ENCODE measurements at regions not wholly inside any gene's neighbourhood (a gene's known extent, or its start where the extent isn't known, plus 50 kb on each side); places are given as distances from the start of the nearest gene placed in this dataset.

DNA sequence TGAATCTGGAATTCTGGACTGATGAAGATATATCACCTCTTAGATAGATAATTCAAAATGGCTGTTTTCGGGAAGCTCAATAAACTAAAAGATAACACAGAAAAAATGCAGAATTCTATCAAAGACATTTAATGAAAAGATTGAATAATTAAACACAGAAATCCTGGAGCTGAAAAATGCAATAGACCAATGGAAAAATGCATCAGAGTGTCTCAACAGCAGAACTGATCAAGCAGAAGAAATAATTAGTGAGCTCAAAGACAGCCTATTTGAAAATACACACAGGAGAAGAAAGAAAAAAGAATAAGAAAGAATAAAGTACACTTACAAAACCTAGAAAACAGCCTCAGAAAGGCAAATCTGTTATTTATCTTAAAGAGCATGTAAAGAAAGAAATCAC, 356.4 kb upstream of the B3GAT1 start:
- ChIA-PET POLR2A (no interaction called here), CTCF (interaction anchor here (0.6 to 0.8 kb wide), 2 partner anchors 61 to 926 kb away, joined by 3 to 4 read pairs; no protein-coding TSS in a partner anchor)
- Mint-ChIP-seq H3K27ac (ENCODE audit: low read depth, unreplicated experiment) (no peak overlapping the region), H3K4me3 (ENCODE audit: unreplicated experiment) (no peak overlapping the region), H3K27me3 (ENCODE audit: insufficient read depth, unreplicated experiment) (no peaks in the 10 kb centered on the region), H3K4me1 (ENCODE audit: insufficient read depth, unreplicated experiment) (no peaks in the 10 kb centered on the region), H3K9me3 (ENCODE audit: unreplicated experiment) (peaks cover 69% of the 10 kb centered on the region), H3K36me3 (ENCODE audit: insufficient read depth, unreplicated experiment) (no peaks in the 10 kb centered on the region)
- BruUV-seq (replicated peaks): no TSS peak
- intact Hi-C loops (cut with micrococcal nuclease): no loop called here
- TF ChIP-seq, protein P1, sequence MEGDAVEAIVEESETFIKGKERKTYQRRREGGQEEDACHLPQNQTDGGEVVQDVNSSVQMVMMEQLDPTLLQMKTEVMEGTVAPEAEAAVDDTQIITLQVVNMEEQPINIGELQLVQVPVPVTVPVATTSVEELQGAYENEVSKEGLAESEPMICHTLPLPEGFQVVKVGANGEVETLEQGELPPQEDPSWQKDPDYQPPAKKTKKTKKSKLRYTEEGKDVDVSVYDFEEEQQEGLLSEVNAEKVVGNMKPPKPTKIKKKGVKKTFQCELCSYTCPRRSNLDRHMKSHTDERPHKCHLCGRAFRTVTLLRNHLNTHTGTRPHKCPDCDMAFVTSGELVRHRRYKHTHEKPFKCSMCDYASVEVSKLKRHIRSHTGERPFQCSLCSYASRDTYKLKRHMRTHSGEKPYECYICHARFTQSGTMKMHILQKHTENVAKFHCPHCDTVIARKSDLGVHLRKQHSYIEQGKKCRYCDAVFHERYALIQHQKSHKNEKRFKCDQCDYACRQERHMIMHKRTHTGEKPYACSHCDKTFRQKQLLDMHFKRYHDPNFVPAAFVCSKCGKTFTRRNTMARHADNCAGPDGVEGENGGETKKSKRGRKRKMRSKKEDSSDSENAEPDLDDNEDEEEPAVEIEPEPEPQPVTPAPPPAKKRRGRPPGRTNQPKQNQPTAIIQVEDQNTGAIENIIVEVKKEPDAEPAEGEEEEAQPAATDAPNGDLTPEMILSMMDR (IDR thresholded peaks at IDR 0.05; ENCODE audit: unreplicated experiment): no peak
- DNase-seq (ENCODE audit: unreplicated experiment): no peak

DNA sequence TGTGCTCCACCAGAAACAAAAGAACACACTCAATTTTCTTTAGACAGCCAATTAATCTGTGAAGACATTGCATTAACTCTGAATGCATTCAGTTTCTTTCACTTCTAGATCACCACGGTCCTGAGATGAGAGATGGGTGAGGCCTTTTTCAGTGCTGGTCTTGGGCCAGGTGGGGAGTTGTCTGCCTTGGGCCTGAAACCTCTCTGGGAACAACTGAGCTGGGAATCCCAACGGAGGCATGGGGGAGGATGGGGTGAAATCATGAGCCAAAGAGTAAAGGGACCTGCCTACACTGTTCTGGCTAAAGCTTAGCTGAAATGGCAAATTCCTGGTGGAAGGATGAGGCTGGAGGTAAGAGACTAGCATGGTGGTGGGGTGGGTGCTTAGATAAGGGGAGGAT, 353.5 kb upstream of the B3GAT1 start:
- no TSS peak for BruUV-seq (replicated peaks)
- CTCF ChIA-PET: no interaction called here
- TF ChIP-seq, protein P1 (IDR thresholded peaks at IDR 0.05; ENCODE audit: unreplicated experiment): no peak
- no peaks in the 10 kb centered on the region for H3K4me1 Mint-ChIP-seq (ENCODE audit: insufficient read depth, unreplicated experiment)
- no peak overlapping the region for H3K27ac Mint-ChIP-seq (ENCODE audit: low read depth, unreplicated experiment)
- H3K36me3 Mint-ChIP-seq (ENCODE audit: insufficient read depth, unreplicated experiment): no peaks in the 10 kb centered on the region
- H3K4me3 Mint-ChIP-seq (ENCODE audit: unreplicated experiment): no peak overlapping the region
- POLR2A ChIA-PET: no interaction called here
- no peak for DNase-seq (ENCODE audit: unreplicated experiment)
- intact Hi-C loops (cut with micrococcal nuclease): no loop called here
- no peaks in the 10 kb centered on the region for H3K27me3 Mint-ChIP-seq (ENCODE audit: insufficient read depth, unreplicated experiment)
- peaks cover 53% of the 10 kb centered on the region for H3K9me3 Mint-ChIP-seq (ENCODE audit: unreplicated experiment)

DNA sequence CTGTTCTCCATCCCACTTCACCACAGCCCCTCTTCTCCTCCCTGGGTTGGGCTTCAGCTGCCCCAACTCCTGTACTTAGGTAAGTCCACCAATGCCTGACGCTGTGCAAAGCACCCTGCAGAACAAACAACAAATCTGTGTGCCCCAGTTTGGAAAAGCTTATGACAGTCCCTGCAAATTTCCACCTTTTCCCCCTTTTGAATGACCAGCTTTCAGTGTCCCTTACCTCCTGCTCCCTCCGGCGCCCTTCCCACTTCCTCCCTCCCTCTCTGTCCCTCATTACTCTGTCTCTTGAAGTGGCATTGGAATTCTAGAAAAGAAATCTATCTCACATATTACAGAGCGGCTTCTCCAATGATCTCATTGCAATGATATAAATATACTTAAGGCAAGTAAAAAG, 352.9 kb upstream of the B3GAT1 start:
- H3K27ac Mint-ChIP-seq (ENCODE audit: low read depth, unreplicated experiment): no peak overlapping the region
- H3K36me3 Mint-ChIP-seq (ENCODE audit: insufficient read depth, unreplicated experiment): no peaks in the 10 kb centered on the region
- H3K4me3 Mint-ChIP-seq (ENCODE audit: unreplicated experiment): no peak overlapping the region
- TF ChIP-seq, protein P1 (IDR thresholded peaks at IDR 0.05; ENCODE audit: unreplicated experiment): no peak
- intact Hi-C loops (cut with micrococcal nuclease): no loop called here
- H3K27me3 Mint-ChIP-seq (ENCODE audit: insufficient read depth, unreplicated experiment): no peaks in the 10 kb centered on the region
- DNase-seq (ENCODE audit: unreplicated experiment): no peak
- H3K9me3 Mint-ChIP-seq (ENCODE audit: unreplicated experiment): peaks cover 54% of the 10 kb centered on the region
- H3K4me1 Mint-ChIP-seq (ENCODE audit: insufficient read depth, unreplicated experiment): no peaks in the 10 kb centered on the region
- CTCF ChIA-PET: no interaction called here
- no TSS peak for BruUV-seq (replicated peaks)
- POLR2A ChIA-PET: no interaction called here

- DNase-seq (ENCODE audit: unreplicated experiment): no peak
- BruUV-seq (replicated peaks): no TSS peak
- TF ChIP-seq, protein P1 (IDR thresholded peaks at IDR 0.05; ENCODE audit: unreplicated experiment): no peak
- ChIA-PET POLR2A (no interaction called here), CTCF (interaction anchor here (0.6 kb wide), 1 partner anchor 23 kb away, joined by 3 read pairs; no protein-coding TSS in a partner anchor)
- H3K27ac Mint-ChIP-seq (ENCODE audit: low read depth, unreplicated experiment): no peak overlapping the region
- intact Hi-C loops (cut with micrococcal nuclease): no loop called here
- H3K9me3 Mint-ChIP-seq (ENCODE audit: unreplicated experiment): peaks cover 54% of the 10 kb centered on the region
- no peaks in the 10 kb centered on the region for H3K4me1 Mint-ChIP-seq (ENCODE audit: insufficient read depth, unreplicated experiment)
- H3K27me3 Mint-ChIP-seq (ENCODE audit: insufficient read depth, unreplicated experiment): no peaks in the 10 kb centered on the region
- no peak overlapping the region for H3K4me3 Mint-ChIP-seq (ENCODE audit: unreplicated experiment)
- H3K36me3 Mint-ChIP-seq (ENCODE audit: insufficient read depth, unreplicated experiment): no peaks in the 10 kb centered on the region
Observed at GRCh38 chr11:134764367-134764766, 352.3 kb upstream of the B3GAT1 start.

Measured in MCF 10A (cell line).